ENCODE measurements at regions not wholly inside any gene's neighbourhood (a gene's known extent, or its start where the extent isn't known, plus 50 kb on each side); places are given as distances from the start of the nearest gene placed in this dataset.

DNA sequence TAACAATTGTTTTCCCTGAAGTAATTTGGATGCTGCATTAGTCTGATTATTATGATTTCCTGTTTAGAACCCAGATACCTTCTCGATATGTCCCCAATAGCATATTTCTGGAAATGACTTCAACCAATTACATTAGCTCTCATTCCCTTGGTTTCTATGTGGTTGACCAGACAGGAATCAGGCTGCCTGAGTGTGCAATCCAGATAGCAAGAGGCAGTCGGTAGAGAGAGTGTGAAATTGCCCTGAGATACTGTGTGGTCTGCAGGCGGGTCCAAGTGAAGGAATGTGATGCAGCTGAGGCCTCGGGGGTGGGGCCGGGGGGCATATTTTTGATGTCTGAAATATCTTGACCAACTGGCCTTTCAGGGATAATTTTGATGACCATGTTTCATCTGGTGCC is 143.9 kb upstream of the ITGA6 start:
- TF ChIP-seq, protein P1, sequence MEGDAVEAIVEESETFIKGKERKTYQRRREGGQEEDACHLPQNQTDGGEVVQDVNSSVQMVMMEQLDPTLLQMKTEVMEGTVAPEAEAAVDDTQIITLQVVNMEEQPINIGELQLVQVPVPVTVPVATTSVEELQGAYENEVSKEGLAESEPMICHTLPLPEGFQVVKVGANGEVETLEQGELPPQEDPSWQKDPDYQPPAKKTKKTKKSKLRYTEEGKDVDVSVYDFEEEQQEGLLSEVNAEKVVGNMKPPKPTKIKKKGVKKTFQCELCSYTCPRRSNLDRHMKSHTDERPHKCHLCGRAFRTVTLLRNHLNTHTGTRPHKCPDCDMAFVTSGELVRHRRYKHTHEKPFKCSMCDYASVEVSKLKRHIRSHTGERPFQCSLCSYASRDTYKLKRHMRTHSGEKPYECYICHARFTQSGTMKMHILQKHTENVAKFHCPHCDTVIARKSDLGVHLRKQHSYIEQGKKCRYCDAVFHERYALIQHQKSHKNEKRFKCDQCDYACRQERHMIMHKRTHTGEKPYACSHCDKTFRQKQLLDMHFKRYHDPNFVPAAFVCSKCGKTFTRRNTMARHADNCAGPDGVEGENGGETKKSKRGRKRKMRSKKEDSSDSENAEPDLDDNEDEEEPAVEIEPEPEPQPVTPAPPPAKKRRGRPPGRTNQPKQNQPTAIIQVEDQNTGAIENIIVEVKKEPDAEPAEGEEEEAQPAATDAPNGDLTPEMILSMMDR (IDR thresholded peaks at IDR 0.05): no peak
- TF ChIP-seq POLR2A (IDR thresholded peaks at IDR 0.05; ENCODE audit: low read depth): no peak
